ENCODE measurements at regions not wholly inside any gene's neighbourhood (a gene's known extent, or its start where the extent isn't known, plus 50 kb on each side); places are given as distances from the start of the nearest gene placed in this dataset.
"Not testable (repeated sequence)": the region's sequence is repeated elsewhere in the genome, so short reads cannot be mapped to it uniquely, and the experiment has no call there.

GRCh38 chr3:27615555-27615954 lies 106.6 kb downstream of the EOMES start:
- no peaks in the 10 kb centered on the region for H3K27me3 Mint-ChIP-seq
- H3K27ac Mint-ChIP-seq, result no peak overlapping the region

GRCh38 chr3:27614592-27614991 lies 107.5 kb downstream of the EOMES start:
- no peaks in the 10 kb centered on the region for H3K27me3 Mint-ChIP-seq
- H3K27ac Mint-ChIP-seq, result no peak overlapping the region
- no peak for DNase-seq
- peaks cover 10% of the 10 kb centered on the region for H3K9me3 Mint-ChIP-seq
- no peak overlapping the region for H3K4me3 Mint-ChIP-seq
- H3K36me3 Mint-ChIP-seq (ENCODE audit: low read depth), result no peaks in the 10 kb centered on the region
- H3K4me1 Mint-ChIP-seq (ENCODE audit: low read depth), result no peaks in the 10 kb centered on the region

More at GRCh38 chr3:27615555-27615954, 106.6 kb downstream of the EOMES start:
- H3K4me1 Mint-ChIP-seq (ENCODE audit: low read depth), result no peaks in the 10 kb centered on the region
- H3K9me3 Mint-ChIP-seq, result peaks cover 10% of the 10 kb centered on the region
- no peak overlapping the region for H3K4me3 Mint-ChIP-seq
- DNase-seq, result no peak
- no peaks in the 10 kb centered on the region for H3K36me3 Mint-ChIP-seq (ENCODE audit: low read depth)

GRCh38 chr3:27613846-27614500 lies 108.2 kb downstream of the EOMES start:
- Mint-ChIP-seq H3K27ac (no peak overlapping the region), H3K4me3 (no peak overlapping the region), H3K4me1 (ENCODE audit: low read depth) (no peaks in the 10 kb centered on the region), H3K36me3 (ENCODE audit: low read depth) (no peaks in the 10 kb centered on the region), H3K9me3 (peaks cover 10% of the 10 kb centered on the region), H3K27me3 (no peaks in the 10 kb centered on the region)
- DNase-seq, result no peak

- peaks cover 10% of the 10 kb centered on the region for H3K9me3 Mint-ChIP-seq
- H3K36me3 Mint-ChIP-seq (ENCODE audit: low read depth), result no peaks in the 10 kb centered on the region
- DNase-seq, result no peak
- H3K27ac Mint-ChIP-seq, result no peak overlapping the region
- no peak overlapping the region for H3K4me3 Mint-ChIP-seq
- H3K4me1 Mint-ChIP-seq (ENCODE audit: low read depth), result no peaks in the 10 kb centered on the region
- no peaks in the 10 kb centered on the region for H3K27me3 Mint-ChIP-seq
Observed at GRCh38 chr3:27610800-27611525, 111.2 kb downstream of the EOMES start.

GRCh38 chr3:27607370-27607769 lies 114.8 kb downstream of the EOMES start:
- Mint-ChIP-seq H3K36me3 (ENCODE audit: low read depth) (no peaks in the 10 kb centered on the region), H3K27me3 (no peaks in the 10 kb centered on the region), H3K4me3 (no peak overlapping the region), H3K9me3 (peaks cover under 1% of the 10 kb centered on the region), H3K27ac (no peak overlapping the region), H3K4me1 (ENCODE audit: low read depth) (no peaks in the 10 kb centered on the region)
- DNase-seq, result no peak

- Mint-ChIP-seq H3K27ac (no peak overlapping the region), H3K27me3 (no peaks in the 10 kb centered on the region), H3K4me3 (no peak overlapping the region), H3K36me3 (ENCODE audit: low read depth) (no peaks in the 10 kb centered on the region), H3K4me1 (ENCODE audit: low read depth) (no peaks in the 10 kb centered on the region), H3K9me3 (peaks cover 5% of the 10 kb centered on the region)
- DNase-seq, result no peak
Observed at GRCh38 chr3:27606537-27606936, 115.6 kb downstream of the EOMES start.

- H3K4me1 Mint-ChIP-seq (ENCODE audit: low read depth); H3K27me3 Mint-ChIP-seq; H3K27ac Mint-ChIP-seq; H3K4me3 Mint-ChIP-seq; H3K9me3 Mint-ChIP-seq; DNase-seq; H3K36me3 Mint-ChIP-seq (ENCODE audit: low read depth): not testable (repeated sequence)
Observed at GRCh38 chr3:27601311-27601710, 117.1 kb upstream of the SLC4A7 start.

GRCh38 chr3:27599741-27600140 lies 115.6 kb upstream of the SLC4A7 start:
- not testable (repeated sequence) for DNase-seq; H3K27me3 Mint-ChIP-seq; H3K9me3 Mint-ChIP-seq; H3K4me3 Mint-ChIP-seq; H3K27ac Mint-ChIP-seq; H3K36me3 Mint-ChIP-seq (ENCODE audit: low read depth)
- H3K4me1 Mint-ChIP-seq (ENCODE audit: low read depth), result peaks cover 17% of the 10 kb centered on the region

- DNase-seq, result no peak
- no peak overlapping the region for H3K27ac Mint-ChIP-seq
- no peaks in the 10 kb centered on the region for H3K27me3 Mint-ChIP-seq
- peaks cover 23% of the 10 kb centered on the region for H3K4me1 Mint-ChIP-seq (ENCODE audit: low read depth)
- H3K9me3 Mint-ChIP-seq, result no peaks in the 10 kb centered on the region
- H3K36me3 Mint-ChIP-seq (ENCODE audit: low read depth), result no peaks in the 10 kb centered on the region
- no peak overlapping the region for H3K4me3 Mint-ChIP-seq
Observed at GRCh38 chr3:27596921-27597320, 112.7 kb upstream of the SLC4A7 start.

GRCh38 chr3:27596334-27596841 lies 112.2 kb upstream of the SLC4A7 start:
- no peak overlapping the region for H3K4me3 Mint-ChIP-seq
- H3K27ac Mint-ChIP-seq, result peak overlapping the region; percentile 56
- H3K36me3 Mint-ChIP-seq (ENCODE audit: low read depth), result no peaks in the 10 kb centered on the region
- H3K9me3 Mint-ChIP-seq, result no peaks in the 10 kb centered on the region
- no peaks in the 10 kb centered on the region for H3K27me3 Mint-ChIP-seq
- DNase-seq, result no peak
- peaks cover 28% of the 10 kb centered on the region for H3K4me1 Mint-ChIP-seq (ENCODE audit: low read depth)

- H3K36me3 Mint-ChIP-seq (ENCODE audit: low read depth), result no peaks in the 10 kb centered on the region
- no peak overlapping the region for H3K27ac Mint-ChIP-seq
- no peaks in the 10 kb centered on the region for H3K9me3 Mint-ChIP-seq
- peaks cover 46% of the 10 kb centered on the region for H3K4me1 Mint-ChIP-seq (ENCODE audit: low read depth)
- no peaks in the 10 kb centered on the region for H3K27me3 Mint-ChIP-seq
- DNase-seq, result no peak
- H3K4me3 Mint-ChIP-seq, result no peak overlapping the region
Observed at GRCh38 chr3:27594096-27594690, 110.0 kb upstream of the SLC4A7 start.

GRCh38 chr3:27593173-27593572 lies 109.0 kb upstream of the SLC4A7 start:
- Mint-ChIP-seq H3K4me1 (ENCODE audit: low read depth) (peaks cover 46% of the 10 kb centered on the region), H3K36me3 (ENCODE audit: low read depth) (no peaks in the 10 kb centered on the region), H3K4me3 (no peak overlapping the region), H3K27ac (no peak overlapping the region), H3K27me3 (no peaks in the 10 kb centered on the region), H3K9me3 (no peaks in the 10 kb centered on the region)
- DNase-seq, result no peak

GRCh38 chr3:27591312-27592210 lies 107.4 kb upstream of the SLC4A7 start:
- H3K4me3 Mint-ChIP-seq, result peak overlapping the region; percentile 1
- DNase-seq, result no peak
- peaks cover 39% of the 10 kb centered on the region for H3K4me1 Mint-ChIP-seq (ENCODE audit: low read depth)
- no peaks in the 10 kb centered on the region for H3K36me3 Mint-ChIP-seq (ENCODE audit: low read depth)
- H3K9me3 Mint-ChIP-seq, result no peaks in the 10 kb centered on the region
- H3K27ac Mint-ChIP-seq, result peak overlapping the region; percentile 88
- no peaks in the 10 kb centered on the region for H3K27me3 Mint-ChIP-seq
